Hematopoietic multipotent progenitor cell treated with erythropoietin and hydrocortisone succinate and interleukin-3 and kit ligand, for 6 days (in vitro differentiated cells): ENCODE measurements at regions not wholly inside any gene's neighbourhood (a gene's known extent, or its start where the extent isn't known, plus 50 kb on each side); places are given as distances from the start of the nearest gene placed in this dataset.
"Not testable (repeated sequence)": the region's sequence is repeated elsewhere in the genome, so short reads cannot be mapped to it uniquely, and the experiment has no call there.

Source experiments
- DNase-seq: peaks from one replicate; pipeline ENCODE4 v3.0.0-alpha.2; 2015

DNA sequence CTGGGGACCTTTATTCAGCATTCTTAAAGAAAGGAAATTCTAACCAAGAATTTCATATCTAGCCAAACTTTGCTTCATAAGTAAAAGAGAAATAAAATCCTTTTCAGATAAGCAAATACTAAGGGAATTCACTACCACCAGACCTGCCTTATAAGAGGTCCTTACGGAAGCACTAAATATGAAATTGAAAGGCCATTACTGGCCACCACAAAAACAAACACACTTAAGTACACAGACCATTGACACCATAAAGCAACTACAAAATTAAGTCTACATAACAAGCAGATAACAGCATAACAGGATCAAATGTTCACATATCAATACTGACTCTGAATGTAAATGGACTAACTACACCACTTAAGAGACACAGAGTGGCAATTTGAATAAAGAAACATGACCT lies 361.4 kb upstream of the POU5F2 start:
- DNase-seq, result no peak

DNA sequence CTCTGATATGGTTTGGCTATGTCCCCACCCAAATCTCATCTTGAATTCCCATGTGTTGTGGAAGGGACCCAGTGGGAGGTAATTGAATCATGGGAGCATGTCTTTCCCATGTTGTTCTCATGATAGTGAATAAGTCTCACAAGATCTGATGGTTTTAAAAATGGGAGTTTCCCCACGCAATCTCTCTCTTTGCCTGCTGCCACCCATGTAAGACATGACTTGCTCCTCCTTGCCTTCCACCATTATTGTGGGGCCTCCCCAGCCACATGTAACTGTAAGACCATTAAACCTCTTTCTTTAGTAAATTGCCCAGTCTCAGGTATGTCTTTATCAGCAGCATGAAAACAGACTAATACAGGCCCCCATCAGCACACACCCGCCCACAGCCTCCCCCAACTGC lies 356.0 kb upstream of the POU5F2 start:
- DNase-seq, result not testable (repeated sequence)

DNA sequence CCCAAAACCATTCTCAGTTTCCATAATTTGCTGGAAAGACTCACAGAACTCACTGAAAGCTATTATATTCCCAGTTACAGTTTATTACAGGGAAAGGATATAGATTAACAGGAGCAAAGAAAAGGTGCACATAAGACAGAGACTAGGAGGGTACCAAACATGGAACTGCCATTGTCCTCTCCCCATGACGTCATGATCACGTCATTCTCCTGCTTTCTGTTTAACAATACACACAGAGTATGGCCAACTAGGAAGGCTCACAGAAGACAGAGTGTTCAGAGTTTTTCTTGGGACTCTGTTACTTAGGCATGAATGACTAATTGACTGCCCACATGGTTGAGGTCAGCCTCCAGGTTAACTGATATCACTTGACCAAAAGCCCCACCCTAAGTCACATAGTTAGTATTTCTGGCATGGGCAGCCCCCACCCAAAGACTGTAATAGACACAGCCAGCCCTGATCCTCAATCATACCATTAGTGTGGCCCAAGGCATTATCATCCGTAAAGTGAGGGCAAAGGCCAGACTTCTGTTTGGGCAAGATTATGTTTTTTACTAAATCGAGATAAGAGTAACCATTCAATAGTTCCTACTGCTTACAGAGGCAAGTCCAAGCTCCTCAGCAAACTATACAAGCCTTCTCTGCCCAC lies 353.5 kb upstream of the POU5F2 start:
- DNase-seq, result peak; percentile 65

DNA sequence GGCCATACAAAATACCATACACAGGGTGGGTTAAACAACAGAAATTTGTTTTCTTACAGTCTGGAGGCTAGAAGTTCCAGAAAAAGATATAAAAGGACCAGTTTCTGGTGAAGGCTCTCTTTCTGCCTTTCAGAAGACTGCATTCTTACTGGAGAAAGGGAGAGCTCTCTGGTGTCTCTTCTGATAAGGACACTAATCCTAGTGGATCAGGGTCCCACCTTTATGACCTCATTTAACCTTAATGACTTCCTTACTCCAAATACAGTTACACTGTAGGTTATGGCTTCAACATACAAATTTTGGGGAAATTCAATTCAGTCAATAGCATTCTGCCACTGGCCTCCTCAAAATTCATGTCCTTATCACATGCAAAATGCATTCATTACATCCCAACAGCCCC lies 351.9 kb upstream of the POU5F2 start:
- DNase-seq, result no peak

DNA sequence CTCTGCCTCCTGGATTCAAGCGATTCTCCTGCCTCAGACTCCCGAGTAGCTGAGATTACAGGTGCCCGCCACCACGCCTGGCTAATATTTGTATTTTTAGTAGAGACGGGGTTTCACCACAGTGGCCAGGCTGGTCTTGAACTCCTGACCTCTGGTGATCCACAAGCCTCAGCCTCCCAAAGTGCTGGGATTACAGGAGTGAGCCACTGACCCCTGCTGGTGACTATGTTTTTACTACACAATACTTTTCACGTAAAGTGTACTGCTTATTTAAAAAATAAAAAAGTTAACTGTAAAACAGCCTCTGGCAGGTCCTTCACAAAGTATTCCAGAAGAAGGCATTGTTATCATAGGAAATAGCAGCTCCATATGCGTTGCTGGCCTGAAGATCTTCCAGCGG lies 345.2 kb upstream of the POU5F2 start:
- peak; percentile 38 for DNase-seq

DNA sequence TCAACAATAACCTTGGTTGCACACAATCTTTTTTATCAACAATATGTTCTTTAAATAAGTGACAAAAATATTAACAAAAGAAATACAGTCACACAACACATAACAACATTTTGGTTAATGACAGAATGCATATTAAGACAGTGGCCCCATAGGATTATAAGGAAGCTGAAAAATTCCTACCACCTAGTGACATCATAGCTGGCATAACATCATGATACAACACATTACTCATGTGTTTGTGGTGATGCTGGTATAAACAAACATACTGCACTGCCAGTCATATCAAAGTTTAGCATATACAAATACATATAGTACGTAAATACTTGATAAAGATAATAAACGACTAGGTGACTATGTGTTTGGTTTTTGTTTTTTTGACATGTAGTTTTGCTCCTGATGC lies 344.8 kb upstream of the POU5F2 start:
- no peak for DNase-seq

DNA sequence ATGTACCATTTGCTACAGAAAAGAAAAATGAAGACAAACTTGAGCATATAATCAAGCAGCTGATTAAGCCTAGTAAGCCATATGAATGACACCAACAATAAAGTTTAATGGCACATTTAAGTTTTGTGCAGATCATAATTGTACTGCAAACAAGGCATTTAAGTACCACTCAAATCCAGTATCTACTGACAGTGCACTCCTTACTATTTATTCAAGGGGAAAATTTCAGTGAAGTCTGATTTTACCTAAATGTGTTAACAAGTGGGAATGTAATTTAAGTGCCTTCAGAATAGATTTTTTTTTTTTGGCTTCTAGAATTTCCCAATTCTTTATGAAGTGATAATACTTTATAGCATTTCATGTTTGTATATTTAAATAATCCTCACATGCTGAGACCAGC lies 341.0 kb upstream of the POU5F2 start:
- DNase-seq, result no peak

DNA sequence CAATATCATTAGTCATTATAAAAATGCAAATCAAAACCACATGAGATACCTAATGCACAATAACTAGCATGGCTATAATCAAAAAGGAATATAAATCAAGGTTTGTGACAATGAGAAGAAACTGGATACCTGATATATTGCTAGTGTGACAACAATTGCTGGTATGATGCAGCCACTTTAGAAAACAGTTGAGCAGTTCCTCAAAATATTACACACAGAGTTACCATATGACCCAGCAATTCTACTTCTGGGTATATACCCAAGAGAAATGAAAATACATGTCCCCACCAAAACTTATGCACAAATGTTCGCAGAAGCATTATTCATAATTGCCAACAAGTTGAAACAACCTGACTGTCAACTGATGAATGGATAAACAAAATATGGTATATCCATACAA lies 339.7 kb upstream of the POU5F2 start:
- no peak for DNase-seq

DNA sequence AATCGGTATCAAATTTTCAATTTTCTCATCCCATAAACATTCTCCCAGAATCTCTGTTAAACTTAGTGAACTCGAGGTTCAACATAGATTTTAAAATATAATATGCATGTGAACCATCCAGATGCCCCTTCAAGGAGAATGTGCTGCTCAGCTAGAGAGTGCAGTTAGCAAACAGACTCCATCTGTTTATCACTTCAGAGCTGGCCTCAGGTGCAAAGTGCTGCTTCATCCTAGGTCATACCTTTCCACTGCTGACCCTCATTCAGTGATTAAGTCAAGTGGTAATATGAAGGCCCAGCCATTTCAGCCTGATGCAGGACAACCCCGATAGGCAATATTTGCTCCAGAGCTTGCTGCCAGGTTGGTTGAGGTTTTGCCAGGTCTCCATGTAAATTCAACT lies 339.0 kb upstream of the POU5F2 start:
- no peak for DNase-seq

DNA sequence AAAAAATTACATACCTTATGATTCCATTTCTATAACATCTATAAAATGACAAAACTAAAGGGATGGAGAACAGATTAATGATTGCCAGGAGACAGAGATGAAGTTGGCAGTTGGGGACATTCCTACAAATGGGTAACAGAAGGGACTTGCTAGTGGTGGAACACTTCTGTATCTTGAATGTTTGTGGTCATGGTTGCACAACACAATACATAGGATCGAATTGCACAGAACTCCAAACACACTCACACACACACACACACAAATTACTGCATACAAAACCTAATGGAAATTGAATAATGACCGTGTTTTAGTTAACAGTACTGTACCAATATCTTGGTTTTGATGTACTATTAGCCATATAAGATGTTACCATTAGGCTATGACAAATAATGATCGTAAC lies 330.7 kb upstream of the POU5F2 start:
- no peak for DNase-seq

DNA sequence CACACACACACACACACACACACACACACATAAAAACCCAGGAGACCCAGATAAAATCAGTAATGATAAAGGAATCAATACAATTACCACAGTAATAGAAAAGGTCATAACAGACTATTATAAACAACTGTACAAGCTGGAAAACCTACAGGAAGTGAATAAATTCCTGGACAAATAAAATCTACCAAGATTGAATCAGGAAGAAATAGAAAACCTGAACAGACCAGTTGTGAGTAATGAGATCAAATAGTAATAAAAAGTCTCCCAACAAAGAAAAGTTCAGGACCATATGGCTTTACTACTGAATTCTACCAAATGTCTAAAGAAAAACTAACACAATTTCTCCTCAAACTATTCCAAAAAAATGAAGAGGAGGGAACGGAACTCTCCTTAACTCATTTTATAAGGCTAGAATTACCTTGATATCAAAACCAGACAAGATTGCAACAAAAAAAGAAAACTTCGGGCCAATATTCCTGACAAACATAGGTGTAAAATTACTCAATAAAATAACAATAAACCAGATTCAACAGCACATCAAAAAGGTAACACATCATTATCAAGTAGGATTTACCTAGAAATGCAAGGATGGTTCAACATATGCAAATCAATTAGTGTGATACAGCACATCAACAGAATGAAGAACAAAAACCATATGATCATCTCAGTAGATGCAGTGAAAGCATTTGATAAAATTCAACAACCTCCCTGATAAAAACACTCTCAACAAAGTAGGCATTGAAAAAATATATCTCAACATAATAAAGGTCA lies 325.2 kb upstream of the POU5F2 start:
- no peak for DNase-seq

DNA sequence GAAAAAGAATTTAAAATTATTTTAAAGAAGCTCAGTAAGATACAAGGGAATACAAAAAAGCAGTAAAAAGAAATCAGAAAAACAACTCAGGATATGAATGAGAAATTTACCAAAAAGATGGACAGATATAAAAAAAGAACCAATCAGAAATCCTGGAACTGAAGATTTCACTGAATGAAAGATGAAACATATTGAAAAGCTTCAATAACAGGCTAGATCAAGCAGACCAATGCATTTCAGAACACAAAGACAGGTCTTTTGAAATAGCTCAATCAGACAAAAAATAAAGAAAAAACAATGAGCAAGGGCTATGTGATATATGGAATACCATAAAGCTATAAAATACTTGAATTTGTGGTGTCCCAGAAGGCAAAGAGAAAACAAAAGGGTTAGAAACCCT lies 322.6 kb upstream of the POU5F2 start:
- DNase-seq, result no peak

DNA sequence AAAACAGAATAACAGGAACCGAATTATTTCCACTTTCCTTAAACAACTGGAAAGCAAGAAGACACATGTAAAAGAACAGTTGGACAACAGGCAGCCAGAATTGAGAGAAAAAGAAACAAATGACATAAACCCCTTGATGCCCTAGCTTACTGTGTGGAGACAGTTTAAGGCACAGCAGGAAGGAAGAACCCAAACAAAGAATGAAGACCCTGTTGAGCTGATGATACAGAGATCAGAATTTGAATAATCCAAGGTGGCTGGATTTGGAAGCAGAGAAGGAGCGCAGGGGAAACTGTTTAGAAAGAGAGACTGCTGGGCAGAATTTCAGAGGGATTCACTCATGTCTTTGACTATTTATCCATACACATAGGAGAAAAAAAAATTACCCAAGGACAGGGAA lies 316.3 kb upstream of the POU5F2 start:
- DNase-seq, result no peak

DNA sequence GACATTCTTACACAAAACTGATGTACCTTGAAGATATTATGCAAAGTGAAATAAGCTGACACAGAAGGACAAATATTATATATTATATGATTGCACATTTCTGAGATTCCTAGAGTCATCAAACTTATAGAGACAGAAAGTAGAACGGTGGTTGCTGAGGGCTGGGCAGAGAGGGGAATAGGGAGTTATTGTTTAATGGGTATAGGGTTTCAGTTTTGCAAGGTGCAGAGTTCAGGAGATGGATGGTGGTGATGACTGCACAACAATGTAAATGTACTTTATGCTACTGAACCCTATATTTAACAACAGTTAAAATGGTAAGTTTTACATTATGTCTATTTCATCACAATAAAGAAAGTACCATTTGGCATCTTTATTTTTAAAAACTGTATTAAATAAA lies 315.8 kb upstream of the POU5F2 start:
- DNase-seq, result no peak

DNA sequence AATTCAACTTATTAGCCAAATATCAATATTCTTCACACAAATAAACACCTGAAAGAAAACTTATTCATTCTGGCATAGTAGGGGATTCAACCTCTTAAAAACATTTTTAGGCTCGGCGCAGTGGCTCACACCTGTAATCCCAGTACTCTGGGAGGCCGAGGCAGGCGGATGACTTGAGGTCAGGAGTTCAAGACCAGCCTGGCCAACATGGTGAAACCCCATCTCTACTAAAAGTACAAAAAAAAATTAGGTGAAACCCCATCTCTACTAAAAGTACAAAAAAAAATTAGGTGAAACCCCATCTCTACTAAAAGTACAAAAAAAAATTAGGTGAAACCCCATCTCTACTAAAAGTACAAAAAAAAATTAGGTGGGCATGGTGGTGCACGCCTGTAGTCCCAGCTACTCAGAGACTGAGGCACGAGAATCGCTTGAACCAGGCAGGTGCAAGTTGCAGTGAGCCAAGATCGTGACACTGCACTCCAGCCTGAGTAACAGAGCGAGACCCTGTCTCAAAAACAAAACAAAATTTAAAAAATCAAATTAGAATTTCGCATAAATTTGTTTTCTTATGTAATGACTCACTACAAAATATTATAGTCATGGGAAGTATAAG lies 308.0 kb upstream of the POU5F2 start:
- DNase-seq, result not testable (repeated sequence)

DNA sequence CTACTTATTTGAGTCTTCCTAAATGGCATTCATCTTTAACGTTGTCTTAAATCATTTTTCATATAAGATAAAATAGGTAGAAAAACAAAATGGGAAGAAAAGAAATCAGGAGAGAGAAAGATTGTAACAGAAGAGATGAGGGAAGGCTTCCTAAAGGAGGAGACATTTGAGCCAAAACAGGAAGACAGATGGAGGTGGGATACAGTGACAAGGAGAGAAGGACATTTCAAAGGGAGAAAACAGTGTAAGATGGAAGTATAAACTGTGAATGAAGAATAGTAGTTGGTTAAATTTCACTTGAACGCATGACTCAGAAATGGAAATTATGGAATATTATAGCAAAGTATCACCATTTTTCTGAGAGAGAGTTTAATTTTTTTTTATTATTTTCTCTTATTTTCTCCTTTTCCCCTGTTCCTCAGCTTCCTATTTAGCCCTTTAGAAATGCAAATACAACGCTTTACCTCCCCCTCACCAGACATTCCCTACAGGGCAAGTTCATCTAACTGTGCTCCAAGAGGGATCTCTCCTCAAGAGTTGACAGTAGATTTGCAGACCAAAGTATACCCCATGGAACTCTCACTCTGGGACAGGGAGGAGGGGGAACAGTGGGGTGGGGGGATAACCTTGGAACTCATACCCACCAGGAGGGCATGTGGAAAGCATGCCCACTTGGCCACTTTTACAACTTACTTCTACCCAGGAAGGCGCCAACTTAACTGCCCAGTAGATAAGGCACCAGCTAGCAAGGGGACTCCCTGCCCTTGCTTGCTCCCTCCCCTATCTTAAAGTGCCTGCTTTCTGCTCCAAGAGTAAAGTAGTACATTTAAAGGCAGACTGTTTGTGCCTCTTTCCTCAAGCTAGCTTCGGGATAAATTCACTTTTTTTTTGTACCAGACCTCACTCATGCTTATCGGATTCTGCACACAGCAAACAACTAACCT lies 304.7 kb upstream of the POU5F2 start:
- DNase-seq, result peak; percentile 5

DNA sequence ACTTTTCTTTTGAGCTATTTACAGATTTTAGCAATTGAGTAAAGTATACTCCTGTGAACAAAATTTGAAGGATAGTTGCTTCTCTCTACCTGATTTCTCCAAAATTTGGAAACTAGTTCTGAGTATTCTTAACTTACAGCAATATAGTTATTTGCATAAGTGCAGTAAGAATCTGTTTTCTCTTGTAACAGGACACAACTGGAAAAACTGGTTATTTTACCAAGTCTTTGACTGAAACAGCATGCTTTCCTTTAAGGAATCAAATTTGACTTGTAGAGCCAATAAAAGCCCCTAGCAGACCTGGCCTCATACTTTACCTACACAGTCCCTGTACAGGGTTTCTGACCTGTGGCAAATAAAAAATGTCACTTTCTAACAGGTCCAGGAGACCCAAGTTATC lies 301.9 kb upstream of the POU5F2 start:
- no peak for DNase-seq

DNA sequence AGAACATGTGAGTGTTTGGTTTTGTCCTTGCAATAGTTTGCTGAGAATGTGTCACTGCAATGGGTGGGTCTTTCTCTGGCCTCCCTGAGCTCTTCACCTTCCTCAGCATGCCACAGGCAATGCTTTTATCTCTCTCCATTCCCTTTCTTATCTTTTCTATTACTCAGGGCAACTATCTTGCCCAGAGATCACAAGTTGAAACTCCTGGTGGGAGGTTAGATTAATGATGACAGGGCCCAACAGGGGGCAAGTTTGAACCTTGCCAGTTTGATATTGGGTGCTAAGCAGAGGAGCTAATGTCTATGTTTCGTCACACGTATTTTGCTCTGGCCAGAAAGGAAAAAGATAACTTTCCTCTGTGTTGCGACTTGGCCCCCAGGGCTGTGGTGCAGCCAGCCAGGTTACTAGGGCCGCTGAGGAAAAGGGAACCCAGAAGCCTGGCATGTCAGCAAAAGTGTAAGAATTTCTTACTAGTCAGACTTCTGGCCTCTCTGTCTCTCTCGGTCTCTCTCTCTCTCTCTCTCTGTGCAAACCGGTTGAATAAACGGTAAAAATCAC lies 299.3 kb upstream of the POU5F2 start:
- no peak for DNase-seq

DNA sequence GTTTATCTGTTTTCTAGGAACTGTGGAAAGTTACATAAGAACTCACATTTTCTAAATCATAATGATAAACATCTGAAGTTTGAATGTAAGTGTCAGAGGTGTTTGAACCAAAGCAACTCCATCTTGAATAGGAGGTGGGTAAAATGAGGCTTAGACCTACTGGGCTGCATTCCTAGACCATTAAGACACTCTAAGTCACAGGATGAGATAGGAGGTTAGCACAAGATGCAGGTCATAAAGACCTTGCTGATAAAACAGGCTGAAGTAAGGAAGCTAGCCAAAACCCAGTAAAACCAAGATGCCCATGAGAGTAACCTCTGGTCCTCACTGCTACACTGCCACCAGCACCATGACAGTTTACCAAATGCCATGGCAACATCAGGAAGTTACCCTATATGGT lies 297.7 kb upstream of the POU5F2 start:
- DNase-seq, result no peak

DNA sequence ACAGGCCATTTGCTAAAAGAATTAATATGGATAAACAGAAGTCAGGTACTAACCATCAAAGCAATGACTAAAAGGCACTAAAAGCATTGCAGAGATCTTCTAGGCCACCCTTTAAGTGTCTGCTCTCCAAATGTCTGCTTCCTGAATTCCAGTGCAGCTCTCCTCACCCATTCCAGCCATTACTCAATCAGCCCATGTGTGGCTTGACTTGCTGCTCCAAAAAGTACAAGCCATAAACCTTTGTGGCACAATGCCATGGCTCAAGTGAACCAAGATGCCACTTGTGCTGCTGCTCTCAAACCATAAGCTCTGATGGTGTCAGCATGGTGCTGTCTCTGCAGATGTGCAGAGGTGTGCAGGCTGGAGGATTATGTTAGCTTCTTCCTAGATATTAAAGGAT lies 290.2 kb upstream of the POU5F2 start:
- DNase-seq, result no peak

DNA sequence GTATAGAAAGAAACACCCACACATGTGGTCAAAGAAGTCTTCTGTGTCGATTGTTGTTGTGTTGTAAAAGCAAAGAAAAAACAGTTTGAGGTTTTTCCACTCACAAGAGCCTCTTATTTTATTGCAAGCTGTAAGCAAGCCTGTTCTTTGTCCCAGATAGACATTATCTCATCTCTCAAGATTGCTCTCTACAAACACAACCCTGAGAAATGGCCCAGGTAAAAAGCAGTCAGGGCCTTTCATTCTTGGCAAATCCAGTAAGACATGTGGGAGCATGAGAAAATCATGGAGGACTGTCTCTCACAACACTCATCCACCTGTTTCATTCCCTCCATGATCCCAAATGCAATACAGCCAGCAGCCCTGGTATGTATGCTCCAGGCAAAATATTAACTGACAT lies 286.6 kb upstream of the POU5F2 start:
- no peak for DNase-seq

DNA sequence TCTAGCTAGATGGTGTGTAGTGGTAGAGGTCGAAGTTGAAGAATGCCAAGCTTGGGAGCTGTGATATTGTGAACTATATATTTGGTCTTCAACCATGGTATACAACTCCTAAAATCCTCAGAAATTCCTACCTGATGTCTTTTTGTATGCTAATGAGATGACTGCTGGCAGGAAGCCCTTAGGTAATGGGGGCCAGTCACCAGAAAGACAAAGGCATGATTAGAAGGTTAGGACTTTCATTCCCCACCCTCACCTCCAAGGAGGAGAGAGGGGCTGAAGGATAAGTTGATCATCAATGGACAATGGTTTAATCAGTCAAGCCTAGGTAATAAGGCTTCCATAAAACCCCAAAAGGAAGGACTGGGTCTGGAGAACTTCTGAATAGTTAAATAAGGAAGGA lies 285.7 kb upstream of the POU5F2 start:
- no peak for DNase-seq
